SH-SY5Y (cell line): ENCODE measurements at regions not wholly inside any gene's neighbourhood (a gene's known extent, or its start where the extent isn't known, plus 50 kb on each side); places are given as distances from the start of the nearest gene placed in this dataset.

ENCODE experiments used
- GATA2 ChIP-seq: IDR thresholded peaks from 2 replicates; pipeline ENCODE4 v1.6.1; 2011; ENCODE audit warnings: mild to moderate bottlenecking, low read depth, low read length
- GATA3 ChIP-seq: IDR thresholded peaks from 2 replicates; pipeline ENCODE4 v1.6.1; 2011; ENCODE audit warnings: low read depth, mild to moderate bottlenecking, low read length, moderate library complexity

DNA sequence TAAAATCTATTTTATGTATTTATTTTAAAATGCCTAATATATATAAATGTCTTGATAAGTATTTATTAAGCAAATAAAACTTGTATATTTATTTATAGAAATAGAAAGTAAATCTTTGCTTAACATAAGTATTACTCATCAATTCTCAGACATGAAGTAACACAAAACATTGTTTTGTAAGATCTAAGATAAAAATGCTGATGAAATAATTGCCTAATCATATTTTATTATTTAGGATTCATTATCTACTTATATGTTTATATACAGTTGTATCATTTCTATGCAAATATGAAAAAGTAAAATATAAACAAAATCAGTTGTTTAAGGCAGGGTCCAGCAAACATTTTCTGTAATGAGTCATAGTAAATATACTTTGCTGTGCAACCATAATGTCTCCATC lies 507.8 kb upstream of the CNTN5 start:
- TF ChIP-seq GATA2 = no peak
- TF ChIP-seq GATA3 = no peak

GRCh38 chr11:98531576-98531975 lies 489.2 kb upstream of the CNTN5 start:
- TF ChIP-seq GATA3 (no peak), GATA2 (no peak)

DNA sequence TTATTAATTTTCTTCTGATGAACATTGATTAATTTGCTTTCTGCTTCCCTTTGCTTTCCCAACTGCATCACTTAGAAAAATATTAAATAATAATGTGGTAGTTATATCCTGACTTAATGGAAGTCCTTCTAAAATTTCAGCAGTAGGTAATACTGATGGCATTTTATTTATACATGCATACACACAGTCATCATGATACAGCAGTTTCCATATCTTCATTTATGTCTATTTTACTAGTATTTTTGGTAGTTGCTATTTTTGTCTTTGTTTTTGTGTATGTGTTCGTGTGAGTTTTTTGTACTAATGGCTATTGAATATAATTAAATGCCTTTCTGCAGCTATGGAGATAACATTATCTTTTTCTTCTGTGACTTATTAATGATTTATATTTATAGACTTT lies 484.7 kb upstream of the CNTN5 start:
- TF ChIP-seq GATA2 = no peak
- TF ChIP-seq GATA3 = no peak

DNA sequence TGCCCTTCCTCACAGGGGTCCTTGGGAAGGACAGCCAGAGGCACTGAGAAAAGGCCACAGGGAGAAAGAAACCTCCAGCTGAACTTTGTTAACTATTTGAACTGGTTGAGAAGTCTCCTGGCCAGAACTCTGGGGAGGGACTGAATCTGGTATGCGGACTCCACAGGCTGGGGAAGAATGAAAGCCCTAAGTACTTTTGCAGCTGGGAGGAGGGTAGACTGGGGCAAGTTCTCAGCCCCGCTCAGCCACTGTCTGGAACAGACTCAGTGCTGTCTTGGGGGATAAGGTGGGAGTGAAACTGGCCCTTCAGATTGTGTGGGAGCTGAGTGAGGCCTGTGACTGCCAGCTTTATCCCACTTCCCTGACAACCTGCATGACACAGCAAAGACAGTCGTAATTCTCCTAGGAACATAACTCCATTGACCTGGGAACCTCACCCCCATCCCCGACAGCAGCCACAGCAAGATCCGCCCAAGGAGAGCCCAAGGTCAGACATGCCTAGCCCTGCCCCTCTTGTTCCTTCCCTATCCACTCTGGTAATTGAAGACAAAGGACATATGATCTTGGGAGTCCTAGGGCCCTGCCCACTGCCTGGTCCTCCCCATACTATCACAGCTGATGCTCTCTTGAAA lies 475.1 kb upstream of the CNTN5 start:
- TF ChIP-seq GATA2 (no peak), GATA3 (no peak)

GRCh38 chr11:98549571-98549970 lies 471.2 kb upstream of the CNTN5 start:
- TF ChIP-seq GATA2 (no peak), GATA3 (no peak)

- TF ChIP-seq GATA2 (no peak), GATA3 (no peak)
These were observed 460.8 kb upstream of the CNTN5 start for GRCh38 chr11:98559961-98560360.

DNA sequence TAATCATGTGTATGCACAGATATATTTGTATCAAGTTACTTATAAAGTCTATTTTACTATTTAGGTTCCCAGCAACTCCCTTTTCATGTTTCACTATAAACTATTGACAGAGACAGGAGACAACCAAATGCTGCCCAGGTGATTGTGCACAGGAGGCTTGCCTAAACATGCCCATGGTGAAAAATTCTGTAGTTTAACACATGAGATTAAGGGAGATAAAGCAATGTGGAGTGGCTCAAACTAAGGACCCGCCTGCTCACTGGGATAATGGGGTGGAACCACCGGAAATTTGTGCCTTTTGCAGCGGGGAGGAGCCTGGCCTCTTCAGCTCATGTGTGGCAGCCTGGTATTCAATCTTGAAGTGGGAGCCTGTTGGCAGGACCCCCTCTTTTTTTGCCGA lies 459.5 kb upstream of the CNTN5 start:
- TF ChIP-seq GATA2 = no peak
- TF ChIP-seq GATA3 = no peak

GRCh38 chr11:98561877-98562395 lies 458.8 kb upstream of the CNTN5 start:
- TF ChIP-seq GATA2 (no peak), GATA3 (no peak)

GRCh38 chr11:98564233-98564632 lies 456.5 kb upstream of the CNTN5 start:
- TF ChIP-seq GATA3 = no peak
- TF ChIP-seq GATA2 = no peak

DNA sequence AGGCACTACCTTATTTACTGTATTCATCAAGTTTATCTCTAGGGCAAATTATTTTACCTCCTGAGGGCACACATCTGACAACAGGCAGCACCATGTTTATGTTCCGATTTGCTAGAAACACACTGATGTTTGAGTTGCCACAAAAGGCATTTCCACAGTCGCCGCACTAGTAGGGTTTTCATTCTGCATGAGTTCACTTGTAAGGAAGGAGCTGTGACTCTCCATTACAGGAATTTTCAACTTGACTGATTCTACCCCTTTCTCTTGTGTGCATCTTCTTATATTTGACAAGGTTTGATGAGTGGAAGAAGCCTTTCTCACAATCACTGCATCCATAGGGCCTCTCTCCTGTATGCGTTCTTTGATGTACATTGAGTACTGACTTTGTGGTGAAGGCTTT lies 455.9 kb upstream of the CNTN5 start:
- TF ChIP-seq GATA3 (no peak), GATA2 (no peak)

- TF ChIP-seq GATA2 (no peak), GATA3 (no peak)
These were observed 455.4 kb upstream of the CNTN5 start for GRCh38 chr11:98565311-98565710.

- no peak for TF ChIP-seq GATA2
- TF ChIP-seq GATA3 = no peak
These were observed 453.8 kb upstream of the CNTN5 start for GRCh38 chr11:98566978-98567377.

GRCh38 chr11:98568013-98568412 lies 452.7 kb upstream of the CNTN5 start:
- TF ChIP-seq GATA3 (no peak), GATA2 (no peak)

GRCh38 chr11:98572941-98573340 lies 447.8 kb upstream of the CNTN5 start:
- no peak for TF ChIP-seq GATA3
- no peak for TF ChIP-seq GATA2

DNA sequence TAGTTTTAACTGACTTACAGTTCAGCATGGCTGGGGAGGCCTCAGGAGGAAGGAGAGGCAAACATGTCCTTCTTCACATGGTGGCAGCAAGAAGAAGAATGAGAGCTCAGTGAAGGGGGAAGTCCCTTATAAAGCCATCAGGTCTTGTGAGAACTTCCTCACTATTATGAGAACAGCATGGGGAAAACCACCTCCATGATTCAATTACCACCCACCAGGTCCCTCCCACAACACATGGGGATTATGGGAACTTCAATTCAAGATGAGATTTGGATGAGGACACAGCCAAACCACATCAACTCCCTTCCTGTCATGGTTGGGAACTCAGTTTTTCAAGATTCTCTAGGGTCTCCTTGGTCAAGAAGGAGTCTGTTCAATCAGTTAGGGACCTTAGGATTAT lies 432.9 kb upstream of the CNTN5 start:
- TF ChIP-seq GATA2 (no peak), GATA3 (no peak)

- TF ChIP-seq GATA2 = no peak
- no peak for TF ChIP-seq GATA3
These were observed 430.8 kb upstream of the CNTN5 start for GRCh38 chr11:98589967-98590366.
